Lower lobe of right lung (tissue), 2 donors: ENCODE measurements at regions not wholly inside any gene's neighbourhood (a gene's known extent, or its start where the extent isn't known, plus 50 kb on each side); places are given as distances from the start of the nearest gene placed in this dataset.

ENCODE experiments used
- ATAC-seq, 2 donors: fragments of 200-7000 bp; cut with Tn5 transposase; one replicate each; pipeline ENCODE4 v1.9.1; 2020 to 2022; ENCODE audit warnings: mild to moderate bottlenecking in 2 of 2, moderate library complexity in 2 of 2
- DNase-seq: peaks from one replicate; pipeline ENCODE4 v3.0.0-alpha.2; 2020
- H3K27ac ChIP-seq: fragments of 200-600 bp; one replicate; pipeline ENCODE4 v1.8.0; 2022
- H3K27me3 ChIP-seq: fragments of 200-600 bp; one replicate; pipeline ENCODE4 v1.8.0; 2022; ENCODE audit warnings: low read depth
- H3K36me3 ChIP-seq: fragments of 200-600 bp; one replicate; pipeline ENCODE4 v1.8.0; 2022; ENCODE audit warnings: mild to moderate bottlenecking
- H3K4me1 ChIP-seq: fragments of 200-600 bp; one replicate; pipeline ENCODE4 v1.8.0; 2022
- H3K4me3 ChIP-seq: fragments of 200-600 bp; one replicate; pipeline ENCODE4 v1.8.0; 2022; ENCODE audit warnings: mild to moderate bottlenecking
- H3K9me3 ChIP-seq: fragments of 200-600 bp; one replicate; pipeline ENCODE4 v1.8.0; 2022
- CTCF ChIP-seq: fragments of 200-600 bp; IDR thresholded peaks from one replicate; pipeline ENCODE4 v1.8.0; 2022; ENCODE audit warnings: antibody characterized with exemption, mild to moderate bottlenecking
- intact Hi-C: fragments of 100-400 bp; cut with DNase I; formaldehyde crosslinking; loops from one replicate; pipeline ENCODE4 v1.11.0; 2022
- donor health status: DM: no; HTN: yes; CAD: no; lungs with severe emphysema.

GRCh38 chr18:67260841-67261240 lies 255.7 kb downstream of the DSEL start:
- ATAC-seq, result no peak
- Histone ChIP-seq H3K4me3 (no peak overlapping the region), H3K4me1 (peaks cover 8% of the 10 kb centered on the region), H3K9me3 (no peaks in the 10 kb centered on the region), H3K27ac (no peak overlapping the region), H3K36me3 (no peaks in the 10 kb centered on the region), H3K27me3 (no peaks in the 10 kb centered on the region)
- TF ChIP-seq CTCF, result no peak
- no peak for DNase-seq
- intact Hi-C loops, result no loop called here

GRCh38 chr18:67250776-67251424 lies 265.6 kb downstream of the DSEL start:
- intact Hi-C loops, result no loop called here
- no peaks in the 10 kb centered on the region for H3K4me1 ChIP-seq
- no peak overlapping the region for H3K27ac ChIP-seq
- no peaks in the 10 kb centered on the region for H3K36me3 ChIP-seq
- no peaks in the 10 kb centered on the region for H3K27me3 ChIP-seq
- TF ChIP-seq CTCF, result no peak
- DNase-seq (no peak), ATAC-seq (no peak)
- H3K9me3 ChIP-seq, result no peaks in the 10 kb centered on the region
- H3K4me3 ChIP-seq, result no peak overlapping the region

DNA sequence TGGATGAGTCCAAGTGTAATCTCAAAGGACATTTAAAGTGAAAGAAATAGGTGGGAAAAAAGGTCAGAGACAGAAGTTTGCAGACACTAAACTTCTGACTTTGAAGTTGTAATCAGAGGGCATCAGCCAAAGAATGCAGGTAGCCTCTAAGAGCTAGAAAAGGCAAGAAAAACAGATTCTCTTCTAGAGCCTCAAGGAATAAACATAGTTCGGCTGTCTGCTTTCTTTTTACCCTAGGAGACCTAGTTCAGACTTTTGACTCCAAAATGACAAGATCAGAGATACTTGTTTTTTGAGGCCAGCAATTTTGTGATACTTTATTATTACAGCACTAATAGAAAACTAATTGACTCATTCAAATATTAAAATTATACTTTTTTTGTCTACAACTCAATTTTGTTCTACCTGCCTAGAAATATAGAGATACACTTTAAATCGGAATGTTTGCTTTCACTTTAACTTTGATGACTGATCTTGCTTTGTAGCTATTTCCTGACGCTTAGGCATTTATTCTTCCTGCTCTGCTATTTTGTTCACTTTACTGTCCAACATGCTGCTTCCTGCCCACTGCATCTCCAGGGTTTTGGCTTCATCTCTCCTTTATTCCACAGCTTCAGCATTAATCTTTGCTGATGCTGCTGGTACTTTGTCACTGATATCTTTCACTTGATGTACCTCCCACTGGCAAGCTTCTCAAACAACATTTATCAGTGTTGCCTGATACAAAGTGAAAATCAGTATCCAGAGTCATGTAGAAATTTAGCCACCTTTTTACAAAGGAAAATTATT lies 272.5 kb downstream of the DSEL start:
- Histone ChIP-seq H3K36me3 (no peaks in the 10 kb centered on the region), H3K4me1 (no peaks in the 10 kb centered on the region), H3K27me3 (no peaks in the 10 kb centered on the region), H3K27ac (no peak overlapping the region), H3K9me3 (no peaks in the 10 kb centered on the region), H3K4me3 (peak overlapping the region; percentile 17)
- ATAC-seq, result no peak
- DNase-seq, result no peak
- no peak for TF ChIP-seq CTCF
- intact Hi-C loops, result no loop called here

- intact Hi-C loops, result no loop called here
- Histone ChIP-seq H3K9me3 (no peaks in the 10 kb centered on the region), H3K4me3 (no peak overlapping the region), H3K4me1 (no peaks in the 10 kb centered on the region), H3K27ac (no peak overlapping the region), H3K36me3 (no peaks in the 10 kb centered on the region), H3K27me3 (no peaks in the 10 kb centered on the region)
- ATAC-seq (no peak), DNase-seq (no peak)
- TF ChIP-seq CTCF, result no peak
Observed at GRCh38 chr18:67242001-67242400, 274.5 kb downstream of the DSEL start.

DNA sequence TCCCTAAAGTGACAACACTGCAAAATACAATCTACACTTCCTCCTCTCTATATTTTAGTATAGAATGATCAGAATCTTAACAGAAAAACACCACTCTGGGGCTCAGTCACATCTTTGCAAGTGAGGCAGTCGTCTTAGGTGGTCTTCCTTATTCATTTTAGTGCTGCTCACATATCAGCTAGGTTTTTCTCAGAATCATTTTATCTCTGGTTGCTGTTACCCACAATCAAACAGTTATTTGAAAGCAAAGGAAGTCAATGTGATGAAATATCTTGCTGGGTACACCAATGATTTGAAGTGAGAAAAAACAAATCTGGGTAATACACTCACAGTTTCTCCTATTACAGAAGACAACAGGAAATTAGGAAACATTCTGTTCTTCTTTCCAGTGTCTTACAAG lies 275.2 kb downstream of the DSEL start:
- intact Hi-C loops, result no loop called here
- Histone ChIP-seq H3K27ac (no peak overlapping the region), H3K4me3 (no peak overlapping the region), H3K9me3 (no peaks in the 10 kb centered on the region), H3K36me3 (no peaks in the 10 kb centered on the region), H3K27me3 (no peaks in the 10 kb centered on the region), H3K4me1 (no peaks in the 10 kb centered on the region)
- ATAC-seq, result no peak
- no peak for DNase-seq
- TF ChIP-seq CTCF, result no peak
